ENCODE measurements at regions not wholly inside any gene's neighbourhood (a gene's known extent, or its start where the extent isn't known, plus 50 kb on each side); places are given as distances from the start of the nearest gene placed in this dataset.
"Not testable (repeated sequence)": the region's sequence is repeated elsewhere in the genome, so short reads cannot be mapped to it uniquely, and the experiment has no call there.

DNA sequence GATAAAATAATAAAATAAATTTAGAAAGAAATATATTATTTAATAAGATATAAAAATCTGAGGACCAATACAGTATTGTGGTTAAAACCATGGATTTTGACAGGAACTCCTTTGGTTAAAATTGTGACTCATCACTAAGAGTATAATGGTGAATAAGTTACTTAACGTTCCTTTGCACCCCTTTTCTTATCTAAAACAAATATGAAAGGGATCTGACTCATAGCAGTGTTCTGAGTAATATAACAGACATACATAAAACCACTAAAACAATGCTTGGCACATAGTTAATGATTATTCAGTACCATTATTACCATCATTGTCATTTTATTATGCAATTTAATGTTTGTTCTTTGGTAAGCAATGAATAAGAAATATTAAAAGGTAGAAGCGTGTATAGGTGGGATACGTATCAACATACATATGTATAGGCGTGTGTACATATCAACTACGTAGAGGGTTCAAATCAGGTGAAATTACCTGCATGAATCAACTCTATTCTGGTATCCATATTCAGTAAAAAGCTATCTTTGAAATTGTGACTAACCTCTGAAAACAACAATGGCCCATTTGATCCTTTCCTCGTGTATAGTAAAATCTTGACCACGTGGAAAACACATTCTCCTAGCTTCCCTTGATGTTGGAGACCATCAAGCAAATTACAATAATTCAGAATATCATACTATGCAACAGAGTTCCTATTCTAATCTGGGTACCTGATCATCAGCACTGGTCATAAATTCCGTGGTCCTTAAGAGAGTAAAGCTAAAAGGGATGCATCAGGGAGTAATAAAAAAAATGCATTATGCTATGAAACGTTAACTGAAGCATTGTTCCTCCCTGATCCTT, 342.6 kb upstream of the SPATA31A3 start:
- POLR2A ChIA-PET; intact Hi-C loops (cut with micrococcal nuclease); H3K4me3 Mint-ChIP-seq; H3K36me3 Mint-ChIP-seq; H3K27me3 Mint-ChIP-seq; H3K4me1 Mint-ChIP-seq (ENCODE audit: low read depth); H3K9me3 Mint-ChIP-seq; H3K27ac Mint-ChIP-seq; DNase-seq; CTCF ChIA-PET: not testable (repeated sequence)

DNA sequence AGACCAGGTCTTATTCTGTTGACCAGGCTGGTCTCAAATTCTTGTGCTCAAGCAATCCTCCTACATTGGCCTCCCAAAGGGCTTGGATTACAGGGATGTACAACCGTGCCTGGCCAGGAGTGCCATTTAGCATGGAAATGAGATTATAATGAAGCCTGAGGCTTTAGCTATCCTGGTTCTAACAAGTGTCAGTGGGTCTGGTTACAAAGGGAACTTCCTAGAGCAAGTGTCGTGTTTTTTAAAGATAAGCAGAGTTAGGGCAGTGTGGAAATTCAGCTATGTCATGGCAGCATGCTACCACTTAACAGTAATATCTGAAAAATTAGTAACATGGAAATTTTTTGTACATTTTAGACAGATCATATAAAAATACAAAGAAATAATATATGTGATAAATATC, 339.3 kb upstream of the SPATA31A3 start:
- H3K4me1 Mint-ChIP-seq (ENCODE audit: low read depth); DNase-seq; H3K36me3 Mint-ChIP-seq; intact Hi-C loops (cut with micrococcal nuclease); H3K4me3 Mint-ChIP-seq; CTCF ChIA-PET; H3K27ac Mint-ChIP-seq; POLR2A ChIA-PET; H3K9me3 Mint-ChIP-seq; H3K27me3 Mint-ChIP-seq: not testable (repeated sequence)

DNA sequence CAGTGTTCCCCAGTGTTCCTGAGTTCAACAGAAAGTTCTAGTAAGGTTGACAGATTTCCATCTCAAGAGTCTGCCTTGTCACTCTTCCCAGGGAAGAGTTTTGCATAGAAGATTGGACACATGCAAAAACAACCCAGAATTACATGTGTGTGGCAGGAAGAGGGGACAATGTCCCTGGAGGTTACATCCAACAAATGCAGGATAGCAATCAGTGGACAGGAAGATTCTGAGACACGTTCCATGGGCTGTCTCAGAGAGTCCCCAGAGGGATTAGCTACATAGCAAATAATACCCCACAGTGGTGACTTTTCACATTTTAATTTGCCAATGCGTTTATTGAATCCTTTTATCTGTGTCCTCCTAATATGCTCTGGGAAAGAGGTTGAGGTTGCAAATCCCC, 321.1 kb upstream of the SPATA31A3 start:
- intact Hi-C loops (cut with micrococcal nuclease); H3K36me3 Mint-ChIP-seq; H3K27me3 Mint-ChIP-seq; POLR2A ChIA-PET; DNase-seq; H3K4me3 Mint-ChIP-seq; H3K4me1 Mint-ChIP-seq (ENCODE audit: low read depth); H3K27ac Mint-ChIP-seq; H3K9me3 Mint-ChIP-seq; CTCF ChIA-PET: not testable (repeated sequence)

- H3K4me1 Mint-ChIP-seq (ENCODE audit: low read depth); intact Hi-C loops (cut with micrococcal nuclease); H3K27ac Mint-ChIP-seq; POLR2A ChIA-PET; DNase-seq; H3K36me3 Mint-ChIP-seq; H3K4me3 Mint-ChIP-seq; H3K9me3 Mint-ChIP-seq; H3K27me3 Mint-ChIP-seq; CTCF ChIA-PET: not testable (repeated sequence)
Observed at GRCh38 chr9:67312504-67312903, 320.2 kb upstream of the SPATA31A3 start.

GRCh38 chr9:67307109-67307508, 314.8 kb upstream of the SPATA31A3 start:
- H3K4me1 Mint-ChIP-seq (ENCODE audit: low read depth); POLR2A ChIA-PET; H3K27me3 Mint-ChIP-seq; H3K4me3 Mint-ChIP-seq; DNase-seq; H3K36me3 Mint-ChIP-seq; H3K9me3 Mint-ChIP-seq; H3K27ac Mint-ChIP-seq; intact Hi-C loops (cut with micrococcal nuclease); CTCF ChIA-PET: not testable (repeated sequence)

DNA sequence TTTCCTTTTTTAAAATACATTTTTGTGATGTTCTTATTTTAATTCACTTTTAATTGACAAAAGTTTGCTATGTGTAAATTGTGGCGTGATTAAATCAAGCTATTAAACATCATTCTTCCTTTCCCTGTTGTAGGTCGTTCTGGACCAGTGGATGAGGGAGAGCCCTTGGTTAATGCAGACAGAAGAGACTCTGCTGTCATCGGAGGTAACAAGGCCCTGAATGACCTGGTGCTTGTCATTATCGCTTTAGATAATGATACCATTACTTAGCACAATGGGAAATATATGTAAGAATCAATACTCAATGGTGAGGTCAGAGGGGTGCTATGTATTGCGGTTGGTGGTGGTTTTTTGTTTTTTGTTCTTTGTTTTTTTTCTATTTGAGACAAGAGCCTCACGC, 296.4 kb upstream of the SPATA31A3 start:
- intact Hi-C loops (cut with micrococcal nuclease); H3K36me3 Mint-ChIP-seq; H3K27me3 Mint-ChIP-seq; CTCF ChIA-PET; H3K9me3 Mint-ChIP-seq; H3K4me3 Mint-ChIP-seq; POLR2A ChIA-PET; H3K4me1 Mint-ChIP-seq (ENCODE audit: low read depth); H3K27ac Mint-ChIP-seq; DNase-seq: not testable (repeated sequence)

DNA sequence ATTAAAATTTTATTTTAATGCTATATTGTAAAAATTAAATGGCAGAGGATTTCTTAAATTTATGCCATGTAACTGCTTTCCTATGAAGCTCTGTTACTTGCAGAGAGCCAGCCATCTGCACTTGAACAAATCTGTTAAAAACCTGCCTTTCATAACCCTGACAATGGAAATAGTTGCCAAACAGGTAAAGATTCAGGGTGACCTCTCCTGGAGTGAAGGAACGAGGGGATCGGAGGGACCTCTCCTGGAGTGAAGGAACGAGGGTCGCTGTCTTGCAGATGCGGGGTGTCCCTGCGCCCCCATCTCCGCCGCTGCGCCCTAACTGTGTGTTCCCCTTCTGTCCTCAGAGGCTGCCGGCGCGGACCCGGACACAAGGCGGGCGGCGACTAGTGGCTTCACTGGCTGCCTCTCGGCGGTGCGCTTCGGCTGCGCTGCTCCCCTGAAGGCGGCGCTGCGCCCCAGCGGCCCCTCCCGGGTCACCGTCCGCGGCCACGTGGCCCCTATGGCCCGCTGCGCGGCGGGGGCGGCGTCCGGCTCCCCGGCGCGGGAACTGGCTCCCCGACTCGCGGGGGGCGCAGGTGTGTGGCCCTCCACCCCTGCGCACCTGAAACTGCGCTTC, 295.9 kb upstream of the SPATA31A3 start:
- POLR2A ChIA-PET; intact Hi-C loops (cut with micrococcal nuclease); H3K27ac Mint-ChIP-seq; H3K4me1 Mint-ChIP-seq (ENCODE audit: low read depth); H3K27me3 Mint-ChIP-seq; DNase-seq; H3K9me3 Mint-ChIP-seq; CTCF ChIA-PET; H3K36me3 Mint-ChIP-seq; H3K4me3 Mint-ChIP-seq: not testable (repeated sequence)

DNA sequence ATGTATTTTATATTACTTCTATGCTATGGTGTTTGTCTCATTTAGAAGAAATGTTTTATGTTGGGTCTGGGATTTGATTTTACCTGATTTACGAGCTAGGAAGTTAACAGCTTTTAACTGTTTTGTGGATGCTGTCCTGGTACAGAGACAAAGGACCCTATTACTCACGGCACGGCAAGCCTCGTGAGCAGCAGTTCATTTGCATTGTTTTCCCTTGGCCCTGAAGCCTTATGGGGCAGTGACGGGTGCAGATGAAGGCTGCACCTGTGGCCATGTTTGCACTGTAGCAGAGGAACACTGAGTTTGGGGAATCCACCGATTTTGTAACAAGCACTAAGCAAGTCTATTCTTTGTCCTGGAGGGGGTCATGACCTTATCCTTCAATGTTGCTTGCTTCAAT, 291.9 kb upstream of the SPATA31A3 start:
- DNase-seq; H3K4me3 Mint-ChIP-seq; H3K4me1 Mint-ChIP-seq (ENCODE audit: low read depth); POLR2A ChIA-PET; H3K27me3 Mint-ChIP-seq; H3K36me3 Mint-ChIP-seq; intact Hi-C loops (cut with micrococcal nuclease); H3K9me3 Mint-ChIP-seq; CTCF ChIA-PET; H3K27ac Mint-ChIP-seq: not testable (repeated sequence)

DNA sequence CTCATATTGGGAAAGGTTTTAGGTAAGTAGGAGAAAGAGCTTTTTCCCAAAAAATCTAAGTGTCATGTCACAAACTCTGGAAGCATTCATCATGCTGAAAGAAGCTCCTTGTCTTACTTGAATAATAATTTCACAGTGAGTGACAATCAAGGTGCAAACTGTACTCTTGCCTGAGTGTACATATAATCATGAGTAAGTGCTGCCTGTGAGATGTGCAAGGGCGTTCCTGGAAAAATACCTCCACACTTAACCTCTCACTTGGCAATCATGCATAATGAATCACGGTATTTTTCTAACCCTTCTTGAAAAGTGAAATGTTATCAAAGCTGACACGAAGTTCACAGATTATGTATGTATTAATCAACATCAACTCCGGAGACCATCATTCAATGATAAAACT, 289.2 kb upstream of the SPATA31A3 start:
- H3K27me3 Mint-ChIP-seq; H3K4me3 Mint-ChIP-seq; CTCF ChIA-PET; H3K4me1 Mint-ChIP-seq (ENCODE audit: low read depth); DNase-seq; H3K9me3 Mint-ChIP-seq; H3K27ac Mint-ChIP-seq; POLR2A ChIA-PET; H3K36me3 Mint-ChIP-seq; intact Hi-C loops (cut with micrococcal nuclease): not testable (repeated sequence)

- H3K9me3 Mint-ChIP-seq; DNase-seq; H3K27ac Mint-ChIP-seq; POLR2A ChIA-PET; CTCF ChIA-PET; H3K27me3 Mint-ChIP-seq; intact Hi-C loops (cut with micrococcal nuclease); H3K4me3 Mint-ChIP-seq; H3K36me3 Mint-ChIP-seq; H3K4me1 Mint-ChIP-seq (ENCODE audit: low read depth): not testable (repeated sequence)
Observed at GRCh38 chr9:67269692-67270091, 277.3 kb upstream of the SPATA31A3 start.

DNA sequence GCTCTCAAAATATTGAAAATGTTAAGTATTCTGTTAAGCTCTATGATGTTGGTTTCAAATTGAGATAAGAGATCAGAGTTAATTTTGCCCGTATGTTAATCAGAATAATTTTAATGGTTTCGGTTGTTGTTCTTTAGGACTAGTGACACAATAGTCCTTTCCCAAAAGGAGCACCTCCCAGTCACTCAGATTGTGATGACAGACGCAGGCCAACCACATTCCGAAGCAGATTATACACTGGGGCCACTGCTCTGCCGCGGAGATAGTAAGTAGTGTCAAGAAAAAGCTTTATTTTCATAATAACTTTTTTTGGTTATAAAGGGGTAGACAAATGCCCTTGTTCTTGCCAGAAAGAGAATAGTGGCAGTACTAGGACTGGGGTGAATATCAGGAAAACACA, 265.5 kb upstream of the SPATA31A3 start:
- POLR2A ChIA-PET; intact Hi-C loops (cut with micrococcal nuclease); H3K27ac Mint-ChIP-seq; H3K27me3 Mint-ChIP-seq; H3K4me1 Mint-ChIP-seq (ENCODE audit: low read depth); H3K9me3 Mint-ChIP-seq; CTCF ChIA-PET; H3K36me3 Mint-ChIP-seq; H3K4me3 Mint-ChIP-seq; DNase-seq: not testable (repeated sequence)

DNA sequence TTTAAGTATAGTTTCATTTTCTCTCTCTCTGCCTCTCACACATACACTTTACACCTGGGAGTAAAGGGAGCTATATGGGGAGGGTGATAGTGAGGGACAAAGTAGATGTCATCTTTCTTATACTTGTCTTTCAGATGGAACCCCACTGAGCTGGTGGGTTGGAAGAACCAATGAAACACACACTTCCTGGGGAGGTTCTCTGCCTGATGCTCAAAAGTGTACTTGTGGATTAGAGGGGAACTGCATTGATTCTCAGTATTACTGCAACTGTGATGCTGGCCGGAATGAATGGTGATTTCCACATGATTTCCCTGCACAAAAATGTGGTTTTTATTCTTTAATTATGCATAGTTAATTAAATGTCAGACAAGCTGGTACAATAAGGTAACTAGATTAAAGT, 256.6 kb upstream of the SPATA31A3 start:
- intact Hi-C loops (cut with micrococcal nuclease); CTCF ChIA-PET; POLR2A ChIA-PET; H3K4me3 Mint-ChIP-seq; H3K4me1 Mint-ChIP-seq (ENCODE audit: low read depth); H3K27me3 Mint-ChIP-seq; H3K36me3 Mint-ChIP-seq; H3K9me3 Mint-ChIP-seq; DNase-seq; H3K27ac Mint-ChIP-seq: not testable (repeated sequence)

GRCh38 chr9:67212073-67212472, 219.7 kb upstream of the SPATA31A3 start:
- H3K27me3 Mint-ChIP-seq; H3K4me3 Mint-ChIP-seq; POLR2A ChIA-PET; H3K4me1 Mint-ChIP-seq (ENCODE audit: low read depth); DNase-seq; H3K9me3 Mint-ChIP-seq; H3K27ac Mint-ChIP-seq; H3K36me3 Mint-ChIP-seq; intact Hi-C loops (cut with micrococcal nuclease); CTCF ChIA-PET: not testable (repeated sequence)
